ENCODE measurements at regions not wholly inside any gene's neighbourhood (a gene's known extent, or its start where the extent isn't known, plus 50 kb on each side); places are given as distances from the start of the nearest gene placed in this dataset.

DNA sequence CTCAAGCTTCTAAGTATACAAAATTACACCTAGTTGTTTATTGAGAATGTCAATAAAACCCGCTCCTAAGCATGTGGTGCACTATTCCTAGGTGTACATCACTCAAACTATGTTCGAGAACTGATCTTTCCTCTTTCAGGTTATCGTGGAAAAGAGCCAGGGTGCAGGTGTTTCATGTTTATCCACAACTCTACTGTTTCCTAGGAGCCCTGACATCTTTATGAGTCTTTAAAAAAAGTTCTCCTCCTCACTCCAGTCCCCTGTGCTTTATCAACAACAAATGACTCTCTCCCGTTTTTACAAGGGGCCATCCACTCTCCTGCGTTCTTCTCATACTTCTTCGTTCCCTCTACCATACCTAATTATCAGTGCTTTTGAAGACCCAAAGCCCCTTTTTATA, 78.8 kb upstream of the NFIL3 start (continued):
- TF ChIP-seq, protein P1, sequence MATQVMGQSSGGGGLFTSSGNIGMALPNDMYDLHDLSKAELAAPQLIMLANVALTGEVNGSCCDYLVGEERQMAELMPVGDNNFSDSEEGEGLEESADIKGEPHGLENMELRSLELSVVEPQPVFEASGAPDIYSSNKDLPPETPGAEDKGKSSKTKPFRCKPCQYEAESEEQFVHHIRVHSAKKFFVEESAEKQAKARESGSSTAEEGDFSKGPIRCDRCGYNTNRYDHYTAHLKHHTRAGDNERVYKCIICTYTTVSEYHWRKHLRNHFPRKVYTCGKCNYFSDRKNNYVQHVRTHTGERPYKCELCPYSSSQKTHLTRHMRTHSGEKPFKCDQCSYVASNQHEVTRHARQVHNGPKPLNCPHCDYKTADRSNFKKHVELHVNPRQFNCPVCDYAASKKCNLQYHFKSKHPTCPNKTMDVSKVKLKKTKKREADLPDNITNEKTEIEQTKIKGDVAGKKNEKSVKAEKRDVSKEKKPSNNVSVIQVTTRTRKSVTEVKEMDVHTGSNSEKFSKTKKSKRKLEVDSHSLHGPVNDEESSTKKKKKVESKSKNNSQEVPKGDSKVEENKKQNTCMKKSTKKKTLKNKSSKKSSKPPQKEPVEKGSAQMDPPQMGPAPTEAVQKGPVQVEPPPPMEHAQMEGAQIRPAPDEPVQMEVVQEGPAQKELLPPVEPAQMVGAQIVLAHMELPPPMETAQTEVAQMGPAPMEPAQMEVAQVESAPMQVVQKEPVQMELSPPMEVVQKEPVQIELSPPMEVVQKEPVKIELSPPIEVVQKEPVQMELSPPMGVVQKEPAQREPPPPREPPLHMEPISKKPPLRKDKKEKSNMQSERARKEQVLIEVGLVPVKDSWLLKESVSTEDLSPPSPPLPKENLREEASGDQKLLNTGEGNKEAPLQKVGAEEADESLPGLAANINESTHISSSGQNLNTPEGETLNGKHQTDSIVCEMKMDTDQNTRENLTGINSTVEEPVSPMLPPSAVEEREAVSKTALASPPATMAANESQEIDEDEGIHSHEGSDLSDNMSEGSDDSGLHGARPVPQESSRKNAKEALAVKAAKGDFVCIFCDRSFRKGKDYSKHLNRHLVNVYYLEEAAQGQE (IDR thresholded peaks at IDR 0.05; ENCODE audit: low read depth), result no peak
- TF ChIP-seq TCF7L2 (IDR thresholded peaks at IDR 0.05; ENCODE audit: borderline replicate concordance, extremely low read depth, insufficient read depth, insufficient read length) (no peak), POLR2AphosphoS5 (IDR thresholded peaks at IDR 0.05; ENCODE audit: low read depth, low read length) (no peak), CBX3 (IDR thresholded peaks at IDR 0.05; ENCODE audit: low read depth) (no peak), ZFX (IDR thresholded peaks at IDR 0.05) (no peak)
- TF ChIP-seq, protein P2, sequence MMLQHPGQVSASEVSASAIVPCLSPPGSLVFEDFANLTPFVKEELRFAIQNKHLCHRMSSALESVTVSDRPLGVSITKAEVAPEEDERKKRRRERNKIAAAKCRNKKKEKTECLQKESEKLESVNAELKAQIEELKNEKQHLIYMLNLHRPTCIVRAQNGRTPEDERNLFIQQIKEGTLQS (IDR thresholded peaks at IDR 0.05), result no peak

DNA sequence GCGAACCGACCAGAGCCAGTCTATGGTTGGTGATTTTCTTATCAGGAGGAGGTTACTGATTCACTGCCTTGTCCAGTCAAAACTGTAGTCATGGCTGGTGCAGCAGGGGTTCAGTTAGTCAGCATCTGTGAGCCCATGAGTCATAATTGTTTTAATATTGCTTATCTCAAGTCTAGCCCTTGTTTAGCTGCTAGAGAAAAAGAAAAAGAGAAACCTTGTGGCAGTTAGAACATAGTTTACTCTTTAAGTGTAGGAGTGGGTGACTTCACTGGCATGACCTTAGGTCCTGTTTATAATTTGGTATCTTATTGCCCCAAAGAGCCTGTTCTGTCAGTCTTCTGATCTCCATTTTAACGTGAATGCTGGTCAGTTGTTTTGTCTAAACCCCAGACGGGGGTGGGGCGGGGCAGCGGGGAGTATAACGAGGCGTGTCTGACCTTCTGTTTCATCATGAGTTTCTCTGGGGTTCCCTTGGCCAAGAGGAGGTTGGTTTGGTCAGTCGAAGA, 76.9 kb upstream of the NFIL3 start:
- ChIA-PET RAD21 (ENCODE audit: low non-redundant PET in 1 of 2, low total read pairs in 2 of 2, uncharacterized antibody in 2 of 2, unreplicated experiment in 2 of 2) (no interaction called here), POLR2A (no interaction called here), CTCF (no interaction called here)
- DNase-seq (ENCODE audit: low read depth, low spot score) (peak; percentile 40), ATAC-seq (peak; percentile 84)
- H3K9ac ChIP-seq (ENCODE audit: low read length), result no peak overlapping the region
- H3K4me1 ChIP-seq (ENCODE audit: control insufficient read depth in 1 of 2, insufficient read depth in 2 of 2, low read length in 2 of 2), result peaks cover 2 to 16% of the 10 kb centered on the region in 2 experiments; a peak in 3 of 4 replicates
- no peak overlapping the region for H3K27ac ChIP-seq (ENCODE audit: low read depth, low read length)
- H4K20me1 ChIP-seq (ENCODE audit: insufficient read depth), result no peaks in the 10 kb centered on the region
- H2AFZ ChIP-seq (ENCODE audit: low read depth, low read length, poor library complexity, severe bottlenecking), result peak overlapping the region; percentile 39
- H3K27me3 ChIP-seq (ENCODE audit: insufficient read depth, low read length), result no peaks in the 10 kb centered on the region
- peak overlapping the region in 1 of 2 experiments; percentile 5; a peak in 2 of 4 replicates for H3K4me3 ChIP-seq (replicated peaks in 1 of 2; ENCODE audit: low read depth in 1 of 2, low read length in 2 of 2)
- intact Hi-C loops (cut with micrococcal nuclease), result no loop called here
- H3K9me3 ChIP-seq (ENCODE audit: control insufficient read depth in 1 of 2, insufficient read depth in 1 of 2, low read depth in 1 of 2, low read length in 2 of 2), result no peaks in the 10 kb centered on the region
- no TSS peak for BruUV-seq (replicated peaks)
- H3K9me2 ChIP-seq (ENCODE audit: insufficient read depth), result no peaks in the 10 kb centered on the region
- no peaks in the 10 kb centered on the region for H3K79me2 ChIP-seq (ENCODE audit: insufficient read depth, low read length)
- H3K4me2 ChIP-seq (ENCODE audit: low read length), result peak overlapping the region; percentile 57
- H3K36me3 ChIP-seq (ENCODE audit: control insufficient read depth in 1 of 2, insufficient read depth in 2 of 2, low read length in 2 of 2), result no peaks in the 10 kb centered on the region
- TF ChIP-seq, protein P3, sequence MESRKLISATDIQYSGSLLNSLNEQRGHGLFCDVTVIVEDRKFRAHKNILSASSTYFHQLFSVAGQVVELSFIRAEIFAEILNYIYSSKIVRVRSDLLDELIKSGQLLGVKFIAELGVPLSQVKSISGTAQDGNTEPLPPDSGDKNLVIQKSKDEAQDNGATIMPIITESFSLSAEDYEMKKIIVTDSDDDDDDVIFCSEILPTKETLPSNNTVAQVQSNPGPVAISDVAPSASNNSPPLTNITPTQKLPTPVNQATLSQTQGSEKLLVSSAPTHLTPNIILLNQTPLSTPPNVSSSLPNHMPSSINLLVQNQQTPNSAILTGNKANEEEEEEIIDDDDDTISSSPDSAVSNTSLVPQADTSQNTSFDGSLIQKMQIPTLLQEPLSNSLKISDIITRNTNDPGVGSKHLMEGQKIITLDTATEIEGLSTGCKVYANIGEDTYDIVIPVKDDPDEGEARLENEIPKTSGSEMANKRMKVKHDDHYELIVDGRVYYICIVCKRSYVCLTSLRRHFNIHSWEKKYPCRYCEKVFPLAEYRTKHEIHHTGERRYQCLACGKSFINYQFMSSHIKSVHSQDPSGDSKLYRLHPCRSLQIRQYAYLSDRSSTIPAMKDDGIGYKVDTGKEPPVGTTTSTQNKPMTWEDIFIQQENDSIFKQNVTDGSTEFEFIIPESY (IDR thresholded peaks at IDR 0.05; ENCODE audit: extremely low read depth, insufficient replicate concordance, low read length), result no peak
- no peak for TF ChIP-seq POLR2AphosphoS5 (IDR thresholded peaks at IDR 0.05; ENCODE audit: low read depth, low read length)
- no peak for TF ChIP-seq SRF (IDR thresholded peaks at IDR 0.05; ENCODE audit: low read depth)
- TF ChIP-seq, protein P1 (IDR thresholded peaks at IDR 0.05; ENCODE audit: low read depth), result no peak
- TF ChIP-seq, protein P2 (IDR thresholded peaks at IDR 0.05), result no peak
- no peak for TF ChIP-seq EZH2phosphoT487 (IDR thresholded peaks at IDR 0.05; ENCODE audit: borderline replicate concordance)
- 0 out of 2 replicates have a peak, but pooled peaks have one; percentile 21 for TF ChIP-seq CBX3 (IDR thresholded peaks at IDR 0.05; ENCODE audit: low read depth)
- TF ChIP-seq FOSL1 (IDR thresholded peaks at IDR 0.05; ENCODE audit: low read depth), result peak; percentile 71
- no peak for TF ChIP-seq ELF1 (IDR thresholded peaks at IDR 0.05; ENCODE audit: borderline replicate concordance, low read depth)
- no peak for TF ChIP-seq EGR1 (IDR thresholded peaks at IDR 0.05; ENCODE audit: low read depth)
- TF ChIP-seq YY1 (IDR thresholded peaks at IDR 0.05; ENCODE audit: extremely low read depth, insufficient replicate concordance, low read depth, low read length), result no peak
- no peak for TF ChIP-seq POLR2A (IDR thresholded peaks at IDR 0.05; ENCODE audit: borderline replicate concordance, extremely low read depth, insufficient read depth, insufficient read length)
- no peak for TF ChIP-seq SIN3A (IDR thresholded peaks at IDR 0.05; ENCODE audit: low read depth)

Data from HCT116 (cell line).